ENCODE measurements at regions not wholly inside any gene's neighbourhood (a gene's known extent, or its start where the extent isn't known, plus 50 kb on each side); places are given as distances from the start of the nearest gene placed in this dataset.

DNA sequence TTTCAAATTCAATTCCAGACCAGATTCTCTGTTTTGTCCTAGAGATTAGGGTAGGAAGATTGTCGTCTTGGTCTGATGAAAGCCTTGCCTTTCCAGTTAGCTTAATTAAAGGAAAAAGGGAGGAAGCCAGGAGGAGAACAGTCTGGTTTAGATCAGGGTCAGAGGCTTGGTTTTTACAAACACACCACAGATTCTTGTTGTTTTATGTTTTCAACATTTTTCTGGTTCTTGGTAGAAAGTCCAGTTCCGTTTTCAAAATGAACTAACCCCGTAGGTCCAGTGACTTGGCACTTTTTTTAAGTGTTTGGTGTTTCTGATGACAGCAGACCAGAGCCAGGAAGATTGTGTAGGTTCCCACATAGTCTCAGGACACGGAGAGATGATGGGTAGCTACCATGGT lies 167.1 kb upstream of the INHBA start:
- no peaks in the 10 kb centered on the region for H3K4me1 Mint-ChIP-seq (ENCODE audit: low read depth)
- Histone ChIP-seq H3K27ac (ENCODE audit: low read depth in 1 of 2, low read length in 2 of 2) (no peak overlapping the region), H3K9me3 (ENCODE audit: control insufficient read depth in 1 of 2, insufficient read depth in 1 of 2, low read length in 2 of 2) (peaks cover 0 to 4% of the 10 kb centered on the region in 2 experiments), H3K4me3 (ENCODE audit: low read length) (no peak overlapping the region), H3K27me3 (ENCODE audit: control insufficient read depth in 1 of 2, insufficient read depth in 2 of 2, low read length in 2 of 2) (peaks cover 0 to 4% of the 10 kb centered on the region in 2 experiments), H3K4me1 (ENCODE audit: insufficient read depth, low read length) (no peaks in the 10 kb centered on the region), H3K36me3 (ENCODE audit: insufficient read depth, low read length) (no peaks in the 10 kb centered on the region)
- intact Hi-C loops (cut with DNase I, micrococcal nuclease) = no loop called here
- no peaks in the 10 kb centered on the region for H3K36me3 Mint-ChIP-seq (ENCODE audit: low read depth)
- no peak overlapping the region for H3K27ac Mint-ChIP-seq
- ChIA-PET POLR2A (no interaction called here), CTCF (interaction anchor here (0.6 to 1.2 kb wide), 3 partner anchors 9 to 70 kb away, joined by 3 read pairs; no protein-coding TSS in a partner anchor)
- TF ChIP-seq, protein P1, sequence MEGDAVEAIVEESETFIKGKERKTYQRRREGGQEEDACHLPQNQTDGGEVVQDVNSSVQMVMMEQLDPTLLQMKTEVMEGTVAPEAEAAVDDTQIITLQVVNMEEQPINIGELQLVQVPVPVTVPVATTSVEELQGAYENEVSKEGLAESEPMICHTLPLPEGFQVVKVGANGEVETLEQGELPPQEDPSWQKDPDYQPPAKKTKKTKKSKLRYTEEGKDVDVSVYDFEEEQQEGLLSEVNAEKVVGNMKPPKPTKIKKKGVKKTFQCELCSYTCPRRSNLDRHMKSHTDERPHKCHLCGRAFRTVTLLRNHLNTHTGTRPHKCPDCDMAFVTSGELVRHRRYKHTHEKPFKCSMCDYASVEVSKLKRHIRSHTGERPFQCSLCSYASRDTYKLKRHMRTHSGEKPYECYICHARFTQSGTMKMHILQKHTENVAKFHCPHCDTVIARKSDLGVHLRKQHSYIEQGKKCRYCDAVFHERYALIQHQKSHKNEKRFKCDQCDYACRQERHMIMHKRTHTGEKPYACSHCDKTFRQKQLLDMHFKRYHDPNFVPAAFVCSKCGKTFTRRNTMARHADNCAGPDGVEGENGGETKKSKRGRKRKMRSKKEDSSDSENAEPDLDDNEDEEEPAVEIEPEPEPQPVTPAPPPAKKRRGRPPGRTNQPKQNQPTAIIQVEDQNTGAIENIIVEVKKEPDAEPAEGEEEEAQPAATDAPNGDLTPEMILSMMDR (IDR thresholded peaks at IDR 0.05) = no peak
- H3K27me3 Mint-ChIP-seq = peaks cover 44% of the 10 kb centered on the region
- no peak for ATAC-seq (ENCODE audit: poor library complexity)
- peaks cover 4% of the 10 kb centered on the region for H3K9me3 Mint-ChIP-seq
- DNase-seq = peak in 2 of 14 experiments; percentile 32 to 34
- H3K4me3 Mint-ChIP-seq = no peak overlapping the region

DNA sequence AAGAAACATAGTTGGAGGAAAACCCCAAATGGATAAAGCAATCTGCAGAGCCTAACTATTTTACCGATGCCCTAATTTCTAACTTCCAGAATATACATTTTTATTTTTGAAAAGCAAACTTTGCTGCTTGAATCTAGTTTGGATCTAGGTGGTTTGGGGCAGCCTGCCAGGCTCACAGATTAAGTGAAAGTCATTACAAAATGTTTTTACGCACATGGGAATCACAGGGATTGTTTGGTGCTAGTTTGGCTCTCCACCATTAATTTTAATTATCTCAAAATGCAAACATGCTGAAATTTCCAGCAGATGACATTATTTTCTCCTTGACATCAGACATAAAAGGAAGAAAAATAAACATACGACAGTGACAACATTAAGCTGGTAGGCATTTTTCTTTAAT lies 166.7 kb upstream of the INHBA start:
- ATAC-seq (ENCODE audit: poor library complexity) (no peak), DNase-seq (no peak)
- no peaks in the 10 kb centered on the region for H3K36me3 ChIP-seq (ENCODE audit: insufficient read depth, low read length)
- H3K4me3 ChIP-seq (ENCODE audit: low read length) = no peak overlapping the region
- H3K4me3 Mint-ChIP-seq = no peak overlapping the region
- TF ChIP-seq, protein P1 (IDR thresholded peaks at IDR 0.05) = no peak
- peaks cover 0 to 8% of the 10 kb centered on the region in 2 experiments for H3K9me3 ChIP-seq (ENCODE audit: control insufficient read depth in 1 of 2, insufficient read depth in 1 of 2, low read length in 2 of 2)
- H3K4me1 ChIP-seq (ENCODE audit: insufficient read depth, low read length) = no peaks in the 10 kb centered on the region
- POLR2A ChIA-PET = no interaction called here
- H3K27me3 ChIP-seq (ENCODE audit: control insufficient read depth in 1 of 2, insufficient read depth in 2 of 2, low read length in 2 of 2) = peaks cover 0 to 4% of the 10 kb centered on the region in 2 experiments
- H3K27ac Mint-ChIP-seq = no peak overlapping the region
- peaks cover 4% of the 10 kb centered on the region for H3K9me3 Mint-ChIP-seq
- H3K27ac ChIP-seq (ENCODE audit: low read depth in 1 of 2, low read length in 2 of 2) = no peak overlapping the region
- H3K27me3 Mint-ChIP-seq = peaks cover 41% of the 10 kb centered on the region
- no peaks in the 10 kb centered on the region for H3K36me3 Mint-ChIP-seq (ENCODE audit: low read depth)
- intact Hi-C loops (cut with DNase I, micrococcal nuclease) = no loop called here
- CTCF ChIA-PET = interaction anchor here (0.6 to 0.9 kb wide), 2 partner anchors 9 to 70 kb away, joined by 3 read pairs; no protein-coding TSS in a partner anchor
- no peaks in the 10 kb centered on the region for H3K4me1 Mint-ChIP-seq (ENCODE audit: low read depth)

DNA sequence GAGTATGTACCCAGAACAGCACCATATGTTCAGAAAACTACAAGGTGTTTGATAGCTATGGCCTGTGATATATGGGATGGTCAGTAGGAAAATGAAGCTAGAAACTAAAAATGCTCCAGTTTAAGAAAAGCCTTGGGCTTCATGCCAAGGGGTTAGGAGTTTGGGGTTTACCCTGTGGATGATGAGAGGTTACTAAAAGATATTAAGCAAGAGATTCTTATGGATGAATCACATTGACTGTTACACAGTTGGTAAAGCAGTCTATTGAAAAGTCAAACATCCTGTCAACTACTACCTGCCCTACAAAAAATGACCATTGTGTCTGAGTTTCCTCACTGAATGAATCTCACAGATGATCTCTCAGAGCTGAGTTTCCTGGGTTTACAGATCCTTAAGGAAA lies 166.2 kb upstream of the INHBA start:
- no peak for ATAC-seq (ENCODE audit: poor library complexity)
- Mint-ChIP-seq H3K36me3 (ENCODE audit: low read depth) (no peaks in the 10 kb centered on the region), H3K27me3 (peaks cover 39% of the 10 kb centered on the region), H3K9me3 (peaks cover 5% of the 10 kb centered on the region), H3K4me1 (ENCODE audit: low read depth) (no peaks in the 10 kb centered on the region), H3K27ac (no peak overlapping the region), H3K4me3 (no peak overlapping the region)
- ChIA-PET POLR2A (no interaction called here), CTCF (interaction anchor here (0.6 kb wide), 1 partner anchor 71 kb away, joined by 3 read pairs; no protein-coding TSS in a partner anchor)
- TF ChIP-seq, protein P1 (IDR thresholded peaks at IDR 0.05) = no peak
- no peaks in the 10 kb centered on the region for H3K36me3 ChIP-seq (ENCODE audit: insufficient read depth, low read length)
- H3K9me3 ChIP-seq (ENCODE audit: control insufficient read depth in 1 of 2, insufficient read depth in 1 of 2, low read length in 2 of 2) = peaks cover 0 to 12% of the 10 kb centered on the region in 2 experiments
- DNase-seq = peak in 2 of 14 experiments; percentile 25 to 39
- H3K27me3 ChIP-seq (ENCODE audit: control insufficient read depth in 1 of 2, insufficient read depth in 2 of 2, low read length in 2 of 2) = peaks cover 0 to 4% of the 10 kb centered on the region in 2 experiments
- intact Hi-C loops (cut with DNase I, micrococcal nuclease) = no loop called here
- H3K4me1 ChIP-seq (ENCODE audit: insufficient read depth, low read length) = no peaks in the 10 kb centered on the region
- no peak overlapping the region for H3K27ac ChIP-seq (ENCODE audit: low read depth in 1 of 2, low read length in 2 of 2)
- H3K4me3 ChIP-seq (ENCODE audit: low read length) = no peak overlapping the region
